ENCODE measurements at regions not wholly inside any gene's neighbourhood (a gene's known extent, or its start where the extent isn't known, plus 50 kb on each side); places are given as distances from the start of the nearest gene placed in this dataset.

DNA sequence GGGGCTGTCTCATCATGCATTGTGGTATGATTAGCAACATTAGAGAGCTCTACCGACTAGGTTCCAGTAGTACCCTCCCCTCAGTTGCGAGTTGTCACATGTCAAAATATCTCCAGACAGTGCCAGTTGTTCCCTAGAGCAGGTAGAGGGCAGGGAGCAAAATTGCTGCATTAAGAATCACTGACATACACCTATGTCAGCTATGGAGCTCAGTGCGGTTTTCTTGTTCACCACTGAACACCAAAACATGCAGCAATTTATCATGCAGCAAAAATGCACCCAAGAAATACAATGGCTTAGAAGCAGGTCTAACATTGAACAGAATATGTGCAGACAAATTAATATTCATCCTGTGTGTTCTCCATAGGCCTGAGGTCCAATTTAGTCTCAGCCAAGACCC, 186.9 kb upstream of the STARD13 start:
- no peak for DNase-seq

DNA sequence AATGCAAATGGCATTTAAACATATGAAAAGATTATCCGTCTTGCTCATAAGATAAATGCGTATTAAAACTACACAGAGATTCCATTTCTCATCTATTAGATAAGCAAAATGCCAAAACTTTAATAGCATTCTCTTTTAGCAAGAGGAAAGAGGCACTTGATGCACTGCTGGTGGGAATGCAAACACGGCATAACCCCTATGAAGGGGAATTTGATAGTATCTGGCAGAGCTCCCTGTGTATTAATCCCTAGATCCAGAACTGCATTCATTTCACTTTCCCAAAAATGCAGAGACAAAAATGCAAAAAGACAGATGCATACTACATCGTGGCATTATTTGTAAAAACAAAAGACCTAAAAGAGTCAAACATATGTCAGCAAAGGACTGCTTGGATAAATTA, 193.6 kb upstream of the STARD13 start:
- DNase-seq = no peak

DNA sequence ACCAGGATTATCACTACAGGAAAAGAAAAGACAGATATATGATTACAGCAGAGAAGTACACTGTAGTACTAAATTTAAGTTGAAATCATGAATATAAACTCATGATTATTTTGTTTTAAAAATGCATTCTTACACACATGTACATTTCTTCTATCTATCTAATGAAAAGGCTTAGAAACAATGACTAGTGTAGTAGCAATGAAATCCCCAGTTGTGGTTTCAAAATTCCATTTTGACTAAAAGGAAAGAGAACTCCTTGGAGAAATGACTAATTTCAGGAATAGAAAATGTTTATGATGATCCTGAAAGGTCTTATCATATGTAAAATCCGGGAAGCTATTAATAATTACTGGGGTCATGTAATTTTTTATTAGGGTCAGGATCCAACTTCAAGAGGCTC, 195.0 kb upstream of the STARD13 start:
- no peak for DNase-seq

DNA sequence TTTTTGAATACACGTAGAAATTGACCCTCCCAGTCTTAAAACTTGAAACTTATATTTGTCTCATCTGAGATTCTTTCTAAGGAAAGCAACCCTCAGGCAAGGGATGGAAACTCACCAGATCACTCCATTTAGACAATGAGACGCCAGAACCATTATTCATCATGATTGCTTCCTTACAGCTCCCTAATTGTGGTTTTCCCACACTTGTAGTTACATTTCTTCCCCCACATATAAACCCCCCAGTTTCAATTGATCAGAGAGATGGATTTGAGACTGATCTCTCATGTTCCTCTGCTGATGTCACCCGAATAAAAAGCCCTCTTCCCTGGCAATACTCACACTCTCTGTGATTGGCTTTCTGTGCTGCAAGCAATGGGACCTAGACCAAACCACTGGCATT, 197.9 kb upstream of the STARD13 start:
- no peak for DNase-seq

DNA sequence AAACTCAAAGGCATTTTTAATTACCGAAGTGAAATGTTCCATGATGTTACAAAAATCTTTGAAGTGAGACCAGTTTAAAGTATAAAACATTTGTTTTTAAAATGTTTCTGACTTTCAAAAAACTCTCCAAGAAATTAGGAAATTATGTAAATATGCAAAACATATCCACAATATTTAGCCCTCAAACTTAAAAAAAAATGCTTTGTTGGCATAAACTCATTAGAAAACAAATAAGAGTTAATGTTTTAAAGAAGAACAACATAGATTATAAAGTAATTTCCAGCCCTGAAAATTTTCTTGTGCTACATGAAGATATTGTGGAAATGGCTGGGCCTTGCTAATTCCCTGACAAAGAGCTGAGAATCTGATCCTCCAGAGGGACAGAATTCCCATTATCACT, 199.7 kb upstream of the STARD13 start:
- DNase-seq = no peak

DNA sequence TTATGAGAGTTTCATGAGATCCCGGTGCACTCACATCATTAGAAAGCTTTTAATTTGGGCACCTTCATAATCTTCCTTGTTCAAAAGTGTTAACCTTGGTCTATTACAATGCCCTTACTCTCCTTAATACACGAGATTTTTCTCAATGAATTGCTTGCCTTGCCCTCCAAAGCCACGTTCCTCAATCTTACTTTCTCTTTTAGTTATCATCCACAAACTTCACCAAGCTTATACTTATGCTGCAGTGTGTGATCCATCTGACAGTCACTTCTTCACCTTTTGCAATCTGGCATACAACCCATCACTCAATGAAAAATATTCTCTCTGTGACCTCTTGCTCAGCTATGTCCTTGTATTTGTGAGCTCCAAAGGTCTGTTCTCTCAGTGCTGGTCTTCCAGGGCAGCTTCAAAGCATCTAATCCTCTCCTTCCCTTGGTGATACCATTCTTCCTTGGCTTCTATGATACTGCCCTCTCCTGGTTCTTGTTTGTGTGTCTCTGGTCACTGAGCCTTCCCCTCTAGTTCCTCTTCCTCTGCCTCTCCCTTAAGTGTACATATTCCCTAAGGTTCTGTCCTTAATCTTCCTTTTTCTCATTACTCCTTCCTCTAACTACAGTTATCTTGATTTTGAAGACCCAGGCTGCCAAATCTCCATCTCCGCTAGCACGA, 202.2 kb upstream of the STARD13 start:
- no peak for DNase-seq

DNA sequence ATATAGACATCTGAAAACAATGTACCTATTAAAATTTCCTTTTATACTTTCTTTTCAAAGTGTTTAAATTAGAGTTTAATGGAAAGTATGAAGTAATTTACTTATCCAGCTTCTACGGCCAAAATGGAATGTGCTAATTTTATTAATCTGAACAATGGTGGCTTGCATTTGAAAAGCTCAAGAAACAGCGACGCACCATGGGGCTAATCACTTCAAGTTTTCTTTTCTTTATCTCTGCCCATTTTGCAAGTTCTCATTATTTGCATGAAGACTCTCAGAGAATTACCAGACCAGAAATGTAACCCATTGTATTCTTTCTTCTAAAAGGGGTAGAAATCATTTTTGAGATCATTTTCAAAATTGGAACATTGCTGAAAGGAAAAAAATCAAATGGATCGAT, 204.0 kb upstream of the STARD13 start:
- no peak for DNase-seq

DNA sequence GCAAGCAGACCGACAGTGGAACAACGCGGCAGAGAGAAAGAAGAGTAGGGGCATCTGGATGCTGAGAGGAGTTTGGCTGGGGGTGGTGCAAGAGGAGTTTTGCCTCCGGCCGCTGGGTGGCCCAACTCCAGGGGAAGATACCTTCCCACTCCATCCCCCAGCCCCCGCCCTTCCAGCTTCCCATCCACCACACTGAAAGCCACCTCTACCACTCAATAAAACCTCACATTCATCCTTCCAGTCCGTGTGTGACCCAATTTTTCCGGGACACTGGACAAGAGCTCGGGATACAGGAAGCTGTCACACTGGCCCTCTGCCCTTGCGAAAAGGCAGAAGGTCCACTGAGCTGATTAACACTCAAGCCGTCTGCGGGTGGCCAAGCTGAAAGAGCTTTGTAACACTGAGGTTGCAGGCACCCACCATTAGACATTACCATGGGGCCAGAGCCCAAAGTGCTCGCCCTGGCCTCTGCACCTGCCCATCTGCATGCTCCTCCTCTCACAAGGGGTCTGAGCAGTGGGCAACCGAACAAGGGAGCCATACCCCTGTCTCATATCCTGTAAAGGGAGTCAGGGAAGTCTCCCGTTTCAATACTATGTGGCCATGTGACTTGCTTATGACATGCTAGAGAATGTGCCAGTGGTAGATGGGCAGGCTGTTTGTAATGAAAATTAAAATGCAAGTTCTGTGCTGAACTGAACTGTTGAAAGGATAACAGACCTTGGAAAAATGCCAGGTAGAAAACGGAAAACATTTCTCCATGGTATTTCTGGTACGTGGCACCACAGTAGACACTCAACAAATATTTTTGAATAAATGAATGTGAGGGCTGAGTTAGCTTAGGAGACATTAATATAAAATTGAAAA, 205.1 kb upstream of the STARD13 start:
- DNase-seq = no peak

DNA sequence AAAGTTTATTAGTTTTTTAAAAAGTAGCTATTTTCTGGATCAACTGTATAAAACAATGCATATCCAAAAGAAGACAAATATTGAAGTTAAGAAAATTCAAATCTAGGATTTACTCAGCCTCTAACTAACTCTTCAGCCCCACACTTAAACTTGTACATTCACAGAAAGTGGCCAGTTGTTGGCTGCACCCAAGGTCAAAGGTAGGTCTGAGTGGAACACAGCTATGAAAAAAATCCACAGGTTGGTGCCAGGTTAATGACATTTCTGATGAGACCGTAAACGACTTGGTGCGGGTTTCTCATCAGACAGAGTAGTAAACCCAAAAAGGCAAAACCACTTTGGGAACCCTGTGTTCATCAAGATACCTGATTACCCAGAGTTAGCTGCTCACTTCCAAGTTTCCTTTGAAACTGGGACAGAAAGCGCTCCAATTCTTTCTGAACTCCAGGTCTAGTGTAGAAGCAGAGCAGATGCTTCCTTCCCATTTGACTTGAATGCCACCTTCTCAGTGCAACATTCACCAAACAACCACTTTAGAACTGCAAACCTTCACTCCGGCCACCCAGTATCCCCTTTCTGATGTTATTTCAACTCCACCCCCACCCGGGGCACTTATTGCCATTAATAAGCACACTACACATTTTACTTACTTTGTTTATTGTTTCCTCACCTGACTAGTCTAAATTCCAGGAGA, 208.3 kb upstream of the STARD13 start:
- no peak for DNase-seq

DNA sequence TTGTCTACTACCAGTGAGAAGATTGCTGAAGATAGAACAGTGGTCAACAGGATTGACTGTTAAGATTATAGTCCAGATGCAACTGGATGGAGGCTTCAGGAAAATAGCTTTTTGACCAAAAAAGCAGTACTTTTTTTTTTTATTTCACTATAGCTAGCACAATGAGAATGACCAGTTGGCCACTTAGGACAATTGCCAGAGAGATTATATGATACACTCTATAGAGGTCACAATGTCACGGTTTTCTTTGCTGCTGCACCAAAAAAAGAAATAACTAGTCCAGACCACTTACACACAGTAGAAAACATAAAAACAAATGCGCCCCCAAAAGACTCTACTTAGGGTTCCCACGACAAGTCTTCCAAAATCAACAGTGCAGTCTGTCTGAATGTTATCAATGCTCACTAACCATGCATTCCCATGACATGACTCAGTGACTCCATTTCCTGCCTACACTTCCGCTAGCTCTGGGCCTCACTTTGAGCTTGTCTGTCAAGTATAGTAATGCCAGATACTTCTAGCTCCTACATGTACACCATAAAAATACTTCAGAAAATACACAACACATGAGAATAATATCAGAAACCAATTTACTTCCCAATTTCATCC, 209.1 kb upstream of the STARD13 start:
- no peak for DNase-seq

DNA sequence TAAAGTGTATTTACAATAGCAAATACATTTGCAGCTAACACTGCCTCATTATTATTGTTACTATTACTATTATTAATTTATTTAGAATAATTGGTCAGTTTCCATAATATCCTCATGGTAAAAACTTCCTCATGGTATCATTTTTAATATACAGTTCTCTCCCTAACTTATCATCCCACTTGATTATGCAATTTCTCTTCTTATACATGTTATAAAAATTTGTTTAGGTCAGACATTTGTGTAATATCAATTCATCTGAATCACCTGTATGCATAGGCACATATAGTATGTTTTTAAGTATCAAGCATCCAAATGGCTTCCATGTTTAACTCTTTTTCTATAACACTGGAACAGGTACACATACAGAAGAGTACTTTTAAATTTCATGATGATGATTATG, 210.8 kb upstream of the STARD13 start:
- DNase-seq = no peak

DNA sequence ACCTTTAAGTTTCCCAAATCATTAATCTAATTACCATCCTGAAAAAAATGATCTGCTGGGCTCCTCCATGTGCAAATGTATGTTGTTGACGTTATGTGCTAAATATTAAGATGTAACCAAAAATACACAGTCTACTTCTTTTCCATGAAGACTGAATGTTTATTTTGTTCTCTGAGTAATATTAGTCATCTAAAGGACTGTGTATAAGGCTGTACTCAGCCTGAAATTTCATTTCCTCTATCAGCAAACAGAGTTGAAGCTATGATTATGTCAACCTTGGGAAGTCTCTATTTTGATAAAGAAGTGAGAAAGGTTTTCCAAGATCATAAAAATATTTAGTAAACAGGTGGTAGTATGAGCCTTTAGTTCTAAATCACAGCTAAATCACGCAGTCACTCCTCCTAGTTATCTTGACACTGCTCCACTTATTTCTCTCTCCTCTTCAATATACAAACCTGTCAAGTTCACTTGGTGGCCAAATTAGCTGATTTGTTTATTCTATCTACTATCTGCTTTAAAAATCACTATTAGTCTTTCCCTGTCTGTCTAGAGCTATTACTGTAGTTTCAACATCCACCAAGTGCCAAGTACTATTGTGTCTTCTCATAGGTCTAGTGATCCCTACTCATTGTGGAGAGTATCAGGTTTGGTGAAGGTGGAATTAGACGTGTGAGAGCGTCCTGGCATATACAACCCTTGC, 211.7 kb upstream of the STARD13 start:
- DNase-seq = no peak

DNA sequence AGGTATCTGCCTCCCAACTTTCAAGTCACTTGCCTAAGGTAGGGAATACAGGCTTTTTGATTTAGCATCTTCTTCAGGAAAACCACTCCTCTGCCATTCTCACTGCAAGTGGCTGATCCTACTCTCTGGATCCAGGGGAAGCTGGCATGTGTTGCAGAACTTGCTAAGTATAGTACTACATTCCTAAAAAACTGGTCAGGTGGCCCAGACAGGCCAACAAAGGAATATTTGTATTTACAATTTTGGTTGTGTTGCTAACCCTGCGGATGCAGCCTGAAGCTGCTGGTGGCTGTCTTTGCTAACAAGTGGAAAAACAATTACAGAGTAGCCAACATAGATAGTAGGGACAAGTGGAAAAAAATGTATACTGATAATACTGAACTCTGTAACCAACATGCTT, 222.5 kb upstream of the STARD13 start:
- no peak for DNase-seq

DNA sequence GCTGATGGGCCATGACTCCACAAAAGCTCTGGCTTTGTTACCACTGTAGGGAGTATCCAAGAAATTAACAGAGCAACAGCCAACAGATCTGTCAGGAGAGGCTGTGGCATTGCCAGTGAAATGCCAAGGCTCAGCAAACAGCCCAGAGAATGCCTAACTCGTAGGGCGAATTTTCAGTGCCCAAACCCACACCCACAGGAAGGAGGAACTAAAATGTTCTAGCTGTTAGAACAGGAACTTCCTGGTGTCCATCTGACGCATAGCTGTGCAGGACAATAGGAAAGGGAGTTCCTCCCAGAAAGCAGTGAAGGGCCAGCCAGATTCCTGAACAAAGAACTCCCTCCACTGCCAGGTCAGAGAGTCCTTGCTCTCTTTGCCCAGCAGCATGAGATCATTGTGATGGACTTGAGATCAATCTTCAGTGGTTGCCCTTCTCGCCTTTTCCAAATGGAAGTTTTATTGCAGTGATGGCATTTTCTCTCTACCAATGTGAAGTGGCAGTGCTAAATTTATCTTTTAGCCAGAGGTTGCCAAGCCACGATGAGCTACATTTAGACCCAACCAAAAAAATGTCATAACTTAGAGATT, 224.2 kb upstream of the STARD13 start:
- no peak for DNase-seq

DNA sequence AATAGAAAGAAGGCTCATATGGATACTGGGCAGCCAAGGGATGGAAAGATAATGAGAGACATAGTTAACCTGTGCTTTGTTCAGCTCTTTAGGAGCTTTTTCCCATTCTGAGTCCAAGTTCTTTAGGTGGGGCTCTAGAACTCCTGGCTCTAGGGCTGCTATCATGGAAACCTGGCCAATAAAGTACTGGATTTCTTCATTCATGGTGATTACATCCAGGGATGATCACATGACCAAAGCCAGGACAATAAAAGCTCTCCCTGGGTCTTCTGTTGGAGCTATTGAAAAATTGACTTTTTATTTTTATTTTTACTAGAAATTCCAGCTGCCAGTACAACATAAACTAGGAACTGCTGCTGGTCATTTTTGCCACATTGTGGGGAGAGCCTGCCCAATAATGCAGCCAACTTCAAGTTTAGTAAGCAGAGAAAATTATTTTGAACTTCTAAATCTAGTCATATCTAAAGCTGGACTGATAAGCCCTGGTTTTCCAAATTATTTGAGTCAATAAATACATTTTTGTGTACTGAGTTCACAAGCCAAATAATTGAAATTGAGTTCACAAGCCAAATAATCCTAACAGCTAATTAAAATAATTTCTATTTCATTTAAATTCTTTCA, 224.9 kb upstream of the STARD13 start:
- no peak for DNase-seq

DNA sequence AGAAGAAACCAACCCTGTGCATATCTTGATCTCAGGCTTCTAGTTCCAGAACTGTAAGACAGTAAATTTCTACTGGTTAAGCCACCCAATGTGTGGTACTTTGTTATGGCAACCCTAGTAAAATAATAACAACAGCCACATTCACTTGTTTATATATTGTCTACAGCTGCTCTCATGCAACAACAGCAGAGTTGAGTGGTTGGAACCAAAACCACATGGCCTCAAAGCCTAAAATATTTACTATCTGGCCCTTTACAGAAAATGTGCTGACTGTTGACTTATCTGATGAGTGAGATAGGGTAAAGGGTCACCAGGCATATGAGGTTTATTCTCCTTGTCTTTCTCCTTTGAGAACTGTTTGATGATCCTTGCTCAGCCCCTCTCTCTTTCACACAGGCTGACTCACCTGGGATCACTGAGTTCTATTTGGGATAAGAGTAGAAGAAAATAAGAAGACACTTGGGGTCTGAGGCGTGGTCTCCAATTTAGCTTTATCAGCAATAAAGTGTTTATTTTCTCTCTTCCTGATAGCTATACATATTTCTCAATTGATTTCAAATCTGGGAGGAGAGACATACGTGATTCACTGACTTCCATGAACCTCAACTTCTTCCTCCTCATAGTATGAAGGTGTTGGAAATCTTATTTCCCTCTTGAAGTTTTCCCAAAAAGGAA, 227.5 kb upstream of the STARD13 start:
- DNase-seq = no peak

DNA sequence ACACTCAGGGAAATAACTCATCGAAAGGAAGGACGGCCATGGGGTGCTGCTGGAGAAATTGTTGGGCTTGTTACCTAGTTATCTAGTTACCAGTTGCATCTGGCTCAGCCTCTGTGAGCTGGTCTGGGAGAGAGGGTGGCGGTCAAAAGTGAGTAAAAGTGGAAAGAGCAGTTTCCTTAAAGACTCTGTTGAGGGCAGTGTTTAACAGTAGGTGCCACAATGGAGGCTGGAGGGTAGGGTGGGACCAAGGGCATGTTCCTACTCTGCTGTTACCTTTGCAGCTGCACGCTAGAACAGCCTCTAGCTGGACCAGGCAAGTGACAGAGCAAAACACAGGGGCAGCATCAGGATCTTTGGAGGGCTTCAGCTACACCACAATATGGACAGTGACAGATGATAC, 228.8 kb upstream of the STARD13 start:
- DNase-seq = no peak

DNA sequence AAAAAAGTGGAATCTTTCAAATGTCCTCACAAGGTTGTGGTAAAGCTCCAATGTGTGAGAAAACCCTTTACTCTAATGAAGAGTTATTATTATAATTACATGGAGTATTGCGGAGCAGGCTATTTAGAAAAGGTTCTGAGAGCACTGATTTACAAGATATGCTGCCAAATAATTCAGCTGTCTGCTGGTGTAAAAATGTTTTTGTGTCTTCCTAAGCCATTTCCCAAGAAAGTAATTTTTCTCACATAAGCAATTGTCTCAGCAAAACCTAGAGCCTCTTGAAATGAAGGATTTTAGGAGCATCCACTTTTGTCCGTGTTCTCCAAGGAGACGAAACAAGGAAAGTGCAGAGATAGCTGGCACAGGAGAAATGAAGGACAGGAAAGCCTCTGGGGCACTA, 229.6 kb upstream of the STARD13 start:
- no peak for DNase-seq

DNA sequence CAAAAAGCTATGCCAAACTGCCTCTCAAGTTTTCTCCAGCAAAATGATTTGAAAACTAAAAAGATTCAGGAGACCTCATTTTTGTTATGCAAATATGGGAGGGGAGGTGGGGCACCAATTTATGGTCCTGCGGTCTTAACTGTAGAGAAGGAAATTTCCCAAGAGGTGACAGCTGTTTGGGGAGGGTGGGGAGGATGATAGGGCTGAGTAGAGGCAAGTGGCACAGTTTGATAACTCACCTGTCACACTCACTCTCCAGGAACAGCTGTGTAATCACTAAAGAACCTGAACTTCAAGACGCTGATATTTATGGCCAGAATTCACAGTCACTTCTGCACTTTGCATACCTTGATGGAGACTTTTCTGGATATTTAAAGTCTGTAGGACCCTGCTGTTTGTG, 232.9 kb upstream of the STARD13 start:
- no peak for DNase-seq

DNA sequence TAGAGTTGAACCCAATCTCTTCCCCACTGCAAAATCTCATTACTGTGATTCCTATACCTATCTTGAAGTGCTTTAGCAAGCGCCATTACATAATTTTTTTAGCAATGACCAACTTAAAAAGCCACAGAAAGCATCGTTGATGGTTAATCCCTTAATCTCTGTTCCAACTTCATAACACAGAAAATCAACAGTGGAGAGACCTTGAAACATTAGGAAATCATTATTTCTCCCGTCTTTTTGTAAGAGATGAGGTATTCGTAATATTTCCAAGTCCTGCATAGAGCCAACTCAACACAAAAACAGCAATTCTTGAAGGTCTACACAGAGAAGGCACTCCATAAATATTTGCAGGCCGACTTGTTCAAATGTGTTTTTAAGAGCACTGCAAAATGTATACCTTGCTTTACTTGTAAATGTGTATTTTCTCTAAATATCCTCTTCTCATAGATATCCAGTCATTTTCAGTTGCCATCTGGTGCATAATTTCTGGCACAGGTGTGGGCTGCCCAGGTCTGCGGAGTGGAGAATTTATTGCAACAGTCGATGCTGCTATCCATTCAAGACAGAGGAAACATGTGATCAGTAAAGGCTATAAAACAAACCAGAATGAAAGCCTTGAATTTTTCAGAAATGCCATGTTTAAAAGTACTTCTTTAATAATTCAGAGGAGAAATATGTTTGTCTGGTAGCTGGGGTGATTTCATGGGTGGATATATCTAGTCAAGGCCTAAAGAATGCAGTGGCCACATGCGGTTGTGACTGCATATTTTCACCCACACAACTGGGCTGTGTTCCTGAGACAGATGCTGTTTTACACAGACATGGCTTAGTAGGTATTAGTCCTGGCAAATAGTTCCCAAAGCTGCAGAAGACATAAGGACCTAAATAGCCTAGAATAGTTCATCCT, 234.3 kb upstream of the STARD13 start:
- no peak for DNase-seq

All from activated CD4-positive, alpha-beta T cell treated with anti-CD3 and anti-CD28 coated beads, Interleukin-2, amount 50 U/mL, for 48 hours (primary cell).